HG03342 (cell line): ENCODE measurements at regions not wholly inside any gene's neighbourhood (a gene's known extent, or its start where the extent isn't known, plus 50 kb on each side); places are given as distances from the start of the nearest gene placed in this dataset.
"Not testable (repeated sequence)": the region's sequence is repeated elsewhere in the genome, so short reads cannot be mapped to it uniquely, and the experiment has no call there.

Source experiments
- ATAC-seq: cut with Tn5 transposase; IDR thresholded peaks from one replicate; pipeline ENCODE4 v1.9.1; 2021; ENCODE audit warnings: mild to moderate bottlenecking, moderate library complexity; ENCODE audit not compliant: unreplicated experiment

DNA sequence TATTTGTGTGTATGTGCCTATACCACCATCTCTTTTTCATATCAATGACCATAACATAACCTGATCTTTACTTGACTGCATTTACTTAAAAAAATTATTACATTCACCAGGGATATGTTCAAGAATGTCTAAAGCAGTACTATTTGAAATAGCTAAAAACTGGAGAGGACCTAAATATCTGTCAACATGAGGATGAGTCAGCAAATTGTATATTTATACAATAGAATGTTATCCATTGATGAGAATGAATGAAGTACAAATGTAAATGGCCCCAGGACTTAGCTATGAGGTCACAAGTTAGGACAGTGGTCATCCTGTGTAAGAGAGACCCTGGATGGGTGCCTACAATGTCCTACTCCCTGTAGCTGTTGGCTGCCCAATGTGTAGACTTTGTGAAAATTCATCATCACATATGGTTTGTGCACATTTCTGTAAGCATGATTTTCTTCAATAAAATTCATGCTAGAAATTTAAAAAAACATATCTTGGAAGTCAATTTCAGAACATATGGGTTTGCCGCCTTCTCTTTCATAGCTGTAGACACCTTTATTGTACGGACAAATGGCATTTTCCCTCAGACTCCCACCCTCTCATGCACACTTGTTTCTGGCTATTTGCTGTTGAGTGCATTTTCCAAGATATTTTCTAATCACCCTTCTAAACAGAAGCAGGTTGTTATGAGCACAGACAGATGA, 202.4 kb downstream of the CDH26 start:
- ATAC-seq = no peak

DNA sequence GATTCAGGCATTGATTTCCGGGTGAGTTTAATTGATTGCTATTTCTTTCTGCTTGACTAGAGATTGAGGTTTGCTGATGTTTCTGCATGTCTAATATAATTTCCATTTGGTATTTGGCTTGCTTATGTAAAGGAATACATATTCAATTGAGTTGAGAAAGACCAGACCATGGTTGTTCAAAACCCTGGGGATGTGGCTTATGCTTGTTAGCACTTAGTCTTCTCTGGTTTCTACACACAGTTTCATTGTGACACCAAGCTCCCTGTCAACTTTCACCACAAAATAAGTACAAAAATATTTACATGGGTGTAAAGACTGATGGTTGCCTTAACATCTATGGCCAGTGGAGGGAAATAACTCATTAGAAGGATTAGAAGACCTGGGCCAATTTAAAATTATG, 209.6 kb downstream of the CDH26 start:
- no peak for ATAC-seq

DNA sequence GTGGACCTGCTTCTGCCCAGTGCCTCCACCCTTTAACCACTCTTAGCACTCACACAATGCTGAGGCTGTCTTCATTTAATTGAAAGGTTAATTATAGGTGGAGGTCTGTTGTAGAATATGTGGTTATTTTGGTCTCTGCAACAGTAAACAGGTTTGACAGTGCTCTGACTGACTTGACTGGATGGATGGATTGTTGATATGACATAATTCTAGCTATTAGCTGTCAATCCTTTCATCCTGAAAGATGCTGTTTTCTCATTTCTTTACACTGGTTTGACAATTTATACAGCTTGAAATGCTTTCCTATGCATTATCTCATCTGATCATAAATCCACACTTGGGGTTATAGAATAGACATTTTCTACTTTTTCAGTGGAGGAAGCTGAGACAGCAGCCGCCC, 210.7 kb downstream of the CDH26 start:
- ATAC-seq = no peak

DNA sequence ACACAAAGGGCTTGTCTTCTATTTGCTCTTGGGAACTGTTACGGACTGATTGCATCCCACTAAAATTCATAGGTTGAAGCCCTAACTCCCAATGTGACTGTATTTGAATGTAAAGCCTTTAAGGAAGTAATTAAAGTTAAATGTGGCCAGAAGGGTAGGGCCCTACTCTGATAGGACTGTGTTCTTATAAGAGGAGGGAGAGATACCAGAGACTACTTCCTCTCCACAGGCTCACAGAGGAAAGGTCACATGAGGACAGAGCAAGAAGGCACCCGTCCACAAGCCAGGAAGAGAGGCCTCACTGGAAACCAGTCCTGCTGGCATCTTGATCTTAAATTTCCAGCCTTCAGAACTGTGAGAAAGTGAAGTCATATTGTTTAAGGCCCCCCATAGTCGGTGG, 211.9 kb downstream of the CDH26 start:
- no peak for ATAC-seq

DNA sequence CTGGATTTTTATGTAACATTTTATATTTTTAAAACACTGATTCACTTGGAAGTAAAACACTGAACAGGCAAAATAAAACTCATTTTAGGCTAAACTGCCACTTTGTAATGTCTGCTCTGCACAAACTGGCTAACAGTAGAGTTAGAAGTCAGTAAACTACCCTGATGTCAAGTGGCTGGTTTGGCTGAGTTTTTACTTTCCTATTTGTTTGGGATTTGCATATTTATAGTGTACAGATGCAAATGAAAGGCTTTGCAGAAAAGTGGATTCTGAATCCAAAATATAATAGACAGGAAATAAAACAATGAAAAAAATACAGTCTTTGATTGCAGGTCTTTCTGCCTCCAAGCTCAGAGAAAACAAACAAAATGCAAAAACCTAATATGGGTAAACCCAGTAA, 213.1 kb downstream of the CDH26 start:
- no peak for ATAC-seq

DNA sequence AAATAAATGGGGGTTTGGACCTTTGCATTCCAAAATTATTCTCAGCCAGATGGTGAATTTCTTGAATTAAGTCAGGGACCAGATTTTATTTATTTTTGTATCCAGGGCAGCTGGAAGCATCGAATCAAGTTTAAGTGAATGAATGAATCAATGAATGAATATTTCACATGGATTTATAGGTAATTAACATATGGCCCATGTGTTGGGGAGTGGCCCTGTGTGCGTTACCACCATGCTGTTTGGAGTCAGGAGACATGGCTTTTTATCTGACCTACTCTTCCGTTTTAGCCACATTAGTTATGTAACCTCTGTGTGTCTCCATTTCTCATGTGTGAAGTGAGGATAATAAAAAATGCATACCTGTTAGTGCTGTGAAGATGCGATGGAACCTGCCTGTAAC, 213.5 kb downstream of the CDH26 start:
- ATAC-seq = no peak

DNA sequence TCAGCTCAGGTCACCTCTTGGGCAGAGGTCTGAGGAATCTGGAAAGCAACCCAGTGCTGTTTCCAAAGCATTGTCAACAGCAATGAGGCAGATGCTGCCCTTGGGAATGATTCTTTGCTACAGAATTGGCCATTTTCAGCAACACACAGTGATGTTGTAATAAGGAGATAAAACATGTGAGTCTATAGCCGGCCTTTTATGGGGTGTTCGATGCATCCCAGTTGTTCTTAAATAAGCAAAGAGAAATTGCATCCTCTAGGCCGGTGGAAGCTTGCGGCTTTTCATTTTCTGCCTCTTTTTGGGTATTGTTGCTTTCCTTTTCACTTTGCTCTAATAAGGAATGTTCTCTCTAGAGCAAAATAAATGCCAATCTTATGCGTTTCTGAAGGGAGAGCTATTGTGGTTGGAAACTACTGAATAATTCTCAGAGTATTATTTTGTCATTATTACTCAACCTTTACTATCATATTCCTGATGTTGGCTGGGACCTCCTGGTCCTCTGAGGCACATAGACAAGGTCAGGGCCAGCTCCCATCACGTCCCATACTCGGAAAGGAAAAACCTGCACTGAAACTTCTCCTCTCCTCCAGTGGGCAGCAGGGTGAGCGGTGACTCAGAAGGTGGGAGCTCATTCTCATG, 214.2 kb downstream of the CDH26 start:
- no peak for ATAC-seq

DNA sequence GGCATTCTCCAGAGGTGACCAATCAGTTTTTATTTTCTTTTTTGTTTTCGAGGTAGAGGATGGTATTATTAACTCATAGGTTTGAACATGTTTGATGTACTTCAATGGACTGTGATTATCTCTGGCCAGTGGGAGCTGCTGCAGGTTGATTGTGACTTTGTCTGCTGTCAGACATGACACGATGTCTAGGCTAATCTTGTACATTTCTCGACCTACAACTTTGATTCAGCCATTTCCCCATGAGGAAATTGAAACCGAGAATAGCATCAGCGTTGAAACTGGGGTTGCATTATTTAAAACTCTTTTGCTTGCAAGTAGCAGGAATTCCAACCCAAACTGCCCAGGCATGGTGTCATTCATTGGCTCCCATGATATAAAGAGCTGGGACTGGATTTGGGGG, 218.9 kb downstream of the CDH26 start:
- ATAC-seq = no peak

DNA sequence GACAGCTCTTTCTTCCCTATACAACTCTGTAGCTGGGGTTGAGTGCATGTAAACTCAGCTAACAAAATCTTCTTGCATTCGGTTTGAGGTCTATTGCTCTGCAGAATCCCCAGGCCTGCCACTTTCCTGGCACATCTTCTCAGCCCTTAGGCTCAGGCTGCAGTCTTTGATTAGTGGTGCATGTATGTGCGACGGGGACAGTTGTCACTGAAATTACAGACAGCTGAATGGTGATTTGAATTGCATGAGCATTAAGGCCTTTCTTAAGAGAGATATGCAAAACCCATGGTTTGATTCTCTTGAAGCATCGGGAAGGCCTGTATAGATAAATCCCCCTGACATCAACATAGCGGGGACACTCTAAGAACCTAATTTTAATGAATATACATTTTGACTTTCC, 222.8 kb downstream of the CDH26 start:
- no peak for ATAC-seq

DNA sequence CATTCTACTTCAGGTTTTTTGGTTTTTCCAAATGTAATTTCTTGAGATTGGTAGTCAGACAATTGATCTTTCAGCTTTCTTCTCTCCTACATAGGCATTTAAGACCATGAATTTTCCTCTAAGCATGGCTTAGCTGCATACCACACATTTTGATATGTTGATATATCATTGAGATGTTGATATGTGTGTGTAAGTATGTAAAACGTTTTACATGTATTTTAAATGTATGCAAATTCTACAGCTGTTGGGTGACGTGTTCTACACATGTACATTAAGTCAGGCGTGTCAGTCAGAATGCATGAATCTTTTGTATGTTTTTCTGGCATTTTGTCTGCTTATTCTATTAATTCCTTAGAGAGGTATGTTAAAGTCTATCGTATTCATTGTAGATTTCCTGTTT, 228.2 kb downstream of the CDH26 start:
- no peak for ATAC-seq

DNA sequence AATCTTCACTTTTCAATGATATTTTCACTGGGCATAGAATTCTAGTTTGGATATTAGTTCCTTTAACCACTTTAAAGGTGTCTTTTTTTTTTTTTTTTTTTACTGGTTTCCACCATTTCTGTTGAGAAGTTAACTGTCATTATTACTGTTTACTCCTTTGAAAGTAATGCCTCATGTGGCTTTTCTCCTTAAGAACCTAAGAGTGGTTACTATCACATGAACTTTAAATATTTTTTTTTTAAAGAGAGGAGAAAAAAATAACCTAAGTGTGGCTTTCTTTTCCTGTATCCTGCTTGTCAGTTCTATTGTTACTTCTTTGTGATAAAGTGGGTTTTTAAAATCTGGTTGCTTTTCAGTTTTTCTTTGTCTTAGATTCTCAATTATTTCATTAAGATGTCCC, 229.5 kb downstream of the CDH26 start:
- ATAC-seq = no peak

DNA sequence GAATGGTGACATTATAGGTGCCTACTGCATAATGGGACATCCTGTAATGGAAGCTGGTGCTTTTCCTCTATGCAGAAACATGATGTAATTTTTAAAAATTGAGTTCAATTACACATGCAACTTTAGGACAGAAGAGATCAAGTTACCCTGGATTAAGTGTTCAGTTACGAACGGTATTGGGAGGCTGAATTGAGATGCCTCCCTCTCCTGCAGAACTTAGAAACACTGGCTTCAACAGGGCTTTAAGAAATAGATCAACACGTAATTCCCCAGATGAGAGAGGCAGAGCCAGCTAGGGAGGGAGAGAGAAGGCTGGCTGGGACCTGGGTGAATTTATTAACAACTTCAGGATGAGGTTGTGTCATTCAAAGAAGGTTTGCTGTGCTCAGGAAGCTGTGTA, 232.8 kb downstream of the CDH26 start:
- ATAC-seq = no peak

DNA sequence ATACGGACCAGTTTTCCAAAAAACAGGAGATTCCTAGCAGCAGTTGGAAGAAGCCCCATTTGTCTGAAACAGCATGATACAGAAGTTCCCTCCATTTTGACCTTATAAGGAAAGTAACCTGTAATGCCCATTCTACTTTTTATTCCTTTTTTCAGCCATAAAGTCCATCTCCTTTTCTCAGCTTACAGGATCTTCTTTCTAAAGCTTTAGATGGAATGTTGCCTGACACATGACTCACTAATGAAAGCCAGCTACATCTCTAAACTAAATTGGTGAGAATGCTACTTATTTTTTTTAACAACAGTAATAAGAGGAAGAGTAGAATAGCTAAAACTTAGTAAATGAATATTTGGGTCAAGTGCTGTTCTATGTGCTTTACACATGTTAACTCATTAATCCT, 234.1 kb downstream of the CDH26 start:
- no peak for ATAC-seq

DNA sequence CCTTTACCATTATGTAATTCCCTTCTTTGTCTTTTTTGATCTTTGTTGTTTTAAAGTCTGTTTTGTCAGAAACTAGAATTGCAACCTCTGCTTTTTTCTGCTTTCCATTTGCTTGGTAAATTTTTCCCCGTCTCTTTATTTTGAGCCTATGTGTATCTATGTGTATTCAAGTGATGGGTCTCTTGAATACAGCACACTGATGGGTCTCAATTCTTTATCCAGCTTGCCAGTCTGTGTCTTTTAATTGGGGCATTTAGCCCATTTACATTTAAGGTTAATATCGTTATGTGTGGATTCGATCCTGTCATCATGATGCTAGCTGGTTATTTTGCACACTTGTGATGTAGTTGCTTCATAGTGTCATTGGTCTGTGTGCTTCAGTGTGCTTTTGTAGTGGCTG, 240.9 kb downstream of the CDH26 start:
- not testable (repeated sequence) for ATAC-seq

DNA sequence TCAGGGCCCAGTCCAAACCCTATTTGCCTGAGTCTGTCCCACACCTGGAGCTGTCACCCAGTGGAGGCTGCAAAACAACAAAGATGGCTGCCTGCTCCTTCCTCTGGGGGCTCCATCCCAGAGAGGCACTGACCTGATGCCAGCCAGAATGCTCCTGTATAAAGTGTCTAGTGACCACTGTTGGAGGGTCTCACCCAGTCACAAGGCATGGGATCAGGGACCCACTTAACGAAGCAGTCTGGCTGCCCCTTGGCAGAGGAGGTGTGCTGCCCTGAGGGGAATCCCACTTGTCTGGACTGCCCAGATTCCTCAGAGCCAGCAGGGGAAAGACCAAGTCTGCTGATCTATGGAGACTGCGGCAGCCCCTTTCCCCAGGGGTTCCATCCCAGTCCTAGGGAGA, 241.6 kb downstream of the CDH26 start:
- ATAC-seq = no peak

DNA sequence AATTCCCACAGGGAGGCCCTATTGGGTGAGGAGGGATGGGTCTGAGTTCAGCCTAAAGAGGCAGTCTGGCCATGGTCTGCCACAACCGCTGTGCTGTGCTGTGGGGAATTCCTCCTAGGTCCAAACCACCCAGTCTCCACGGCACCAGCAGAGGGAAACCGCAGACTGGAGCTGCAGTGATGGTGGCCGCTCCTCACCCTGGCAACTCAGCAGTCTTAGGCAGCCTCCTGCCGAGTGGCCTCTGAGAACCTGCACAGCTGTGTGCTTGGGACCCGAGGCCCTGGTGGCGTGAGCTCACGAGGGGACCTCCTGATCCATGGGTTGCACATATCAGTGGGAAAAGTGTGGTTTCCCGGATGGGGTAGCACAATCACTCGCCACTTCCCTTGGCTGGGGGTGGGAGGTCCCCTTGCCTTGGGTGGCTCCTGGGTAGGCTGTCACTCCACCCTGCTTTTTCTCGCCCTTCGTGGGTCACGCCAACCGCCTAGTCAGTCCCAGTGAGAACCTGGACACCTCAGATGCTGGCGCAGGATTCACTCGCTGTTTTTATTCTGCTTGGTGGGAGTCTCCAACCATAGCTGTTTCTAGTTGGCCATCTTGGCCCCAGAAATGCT, 242.2 kb downstream of the CDH26 start:
- ATAC-seq = no peak

DNA sequence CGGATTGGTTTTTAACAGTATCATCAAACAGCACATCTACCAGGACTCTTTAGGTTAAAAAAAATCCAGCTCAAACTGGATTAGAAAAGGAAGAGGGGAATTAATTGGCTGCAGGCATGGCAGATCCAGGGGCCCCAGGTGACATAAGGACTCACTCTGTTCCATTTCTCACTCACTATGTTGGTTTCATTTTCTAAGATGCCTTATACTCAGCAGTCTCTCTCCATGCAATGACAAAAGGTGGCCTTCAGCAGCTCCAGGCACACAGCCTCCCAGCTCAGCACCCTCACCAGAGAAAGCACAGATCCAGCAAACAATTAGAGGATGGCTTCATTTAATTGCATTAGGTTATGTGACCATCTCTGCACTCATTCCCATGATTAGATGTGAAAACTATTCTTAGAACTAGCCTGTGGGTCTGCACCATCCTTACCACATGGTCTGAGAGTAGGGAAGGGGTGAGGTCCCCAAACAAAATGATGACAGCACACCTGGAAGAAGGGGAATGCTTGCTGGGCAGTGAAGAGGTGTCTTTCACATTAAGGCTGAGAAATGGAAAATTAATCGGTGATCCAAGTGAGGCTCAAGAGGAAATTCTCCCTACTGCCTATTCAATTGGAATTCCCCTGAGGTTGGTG, 243.1 kb downstream of the CDH26 start:
- no peak for ATAC-seq

DNA sequence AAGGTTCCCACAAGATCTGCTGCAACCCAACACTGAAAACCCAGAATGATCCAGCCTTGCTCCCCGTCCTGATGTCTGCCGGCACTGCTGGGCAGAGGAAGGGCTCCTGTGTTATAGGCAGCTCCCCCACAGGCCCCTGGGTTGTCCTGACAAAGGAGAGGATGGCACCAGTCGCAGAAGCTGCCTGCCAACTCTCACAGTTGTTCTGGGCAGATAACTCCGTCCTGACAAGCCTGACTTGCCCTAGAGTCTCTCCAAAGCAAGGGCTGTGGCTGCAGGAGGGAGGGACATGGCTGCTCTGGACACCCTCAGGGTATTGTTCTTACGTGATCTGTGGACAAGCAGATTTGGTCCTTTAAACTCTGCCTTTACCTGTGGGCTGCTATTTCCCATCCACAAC, 243.8 kb downstream of the CDH26 start:
- no peak for ATAC-seq

DNA sequence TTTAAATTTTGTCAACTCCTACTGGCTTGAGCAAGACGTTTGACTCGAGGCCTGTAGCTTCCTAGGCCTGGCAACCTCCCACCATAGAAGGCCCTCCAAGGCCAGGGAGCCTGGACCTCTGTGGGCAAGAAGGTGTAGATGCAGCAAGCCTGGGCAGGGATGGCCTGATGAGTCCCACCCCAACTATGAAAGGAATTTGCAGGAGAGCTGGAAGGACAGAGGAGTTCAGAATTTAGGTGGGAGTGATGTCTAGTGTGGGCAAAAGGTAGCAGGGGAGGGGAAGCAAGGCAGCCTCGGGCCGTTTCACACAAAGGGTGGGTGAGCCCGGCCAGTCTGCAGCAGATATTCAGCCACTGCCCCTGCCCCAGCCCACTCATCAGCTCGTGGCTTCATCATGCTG, 245.2 kb downstream of the CDH26 start:
- no peak for ATAC-seq

DNA sequence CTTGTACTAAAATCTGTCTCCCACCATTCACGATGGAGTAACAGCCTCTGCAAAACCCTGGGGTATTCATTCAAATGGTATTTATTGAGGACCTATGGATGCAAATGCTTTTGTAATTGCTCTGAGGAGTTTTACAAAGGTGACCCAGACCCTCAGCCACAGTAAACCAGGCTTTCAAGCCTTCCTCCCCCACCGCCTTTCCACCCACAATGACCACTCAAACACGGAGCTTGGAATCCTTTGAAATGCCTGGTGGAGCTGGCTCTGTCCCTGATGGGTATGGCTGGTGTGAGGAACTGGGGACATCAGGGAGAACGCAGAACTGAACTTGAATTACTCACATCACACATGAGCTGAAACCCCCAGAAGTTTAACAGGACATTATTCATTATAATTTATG, 246.4 kb downstream of the CDH26 start:
- ATAC-seq = no peak

DNA sequence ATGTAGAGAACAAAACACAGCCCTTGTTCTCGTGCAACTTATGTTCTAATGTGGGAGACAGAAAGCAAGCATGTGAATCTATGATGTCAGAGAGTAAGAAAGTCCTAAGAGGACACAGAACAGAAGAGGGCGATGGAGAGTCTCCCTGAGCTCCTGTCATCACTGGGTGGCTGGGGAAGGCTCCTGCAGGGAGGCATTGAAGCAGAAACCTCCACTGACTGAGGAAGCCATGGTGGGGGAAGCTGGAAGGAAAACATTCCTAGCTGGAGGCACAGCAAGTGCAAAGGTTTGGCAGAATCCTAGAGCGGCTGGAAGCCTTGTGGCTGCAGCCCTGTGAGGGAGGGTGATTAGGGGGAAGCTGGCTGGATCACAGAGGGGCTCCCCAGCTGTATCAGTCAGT, 248.0 kb downstream of the CDH26 start:
- no peak for ATAC-seq

DNA sequence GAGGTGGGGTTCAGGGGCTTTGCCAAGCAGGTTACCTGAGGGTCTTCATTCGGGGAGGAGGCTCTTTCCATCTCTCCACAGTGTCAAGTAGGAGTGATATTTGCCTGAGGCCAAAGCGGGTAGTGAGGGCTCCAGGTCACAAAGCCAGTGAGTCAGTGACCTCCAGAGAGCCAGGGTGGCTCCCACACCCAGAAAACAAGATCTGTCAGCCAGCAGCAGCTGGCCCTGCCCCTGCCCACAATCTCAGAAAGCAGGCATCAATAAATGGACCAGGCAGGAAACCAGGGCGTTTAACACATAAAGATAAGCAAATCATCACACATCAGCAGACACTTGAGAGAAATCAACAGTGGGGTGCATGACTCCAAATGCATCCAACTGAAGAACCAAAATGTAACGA, 250.8 kb downstream of the CDH26 start:
- no peak for ATAC-seq
